Psoas muscle (tissue), 7 donors: ENCODE measurements at regions not wholly inside any gene's neighbourhood (a gene's known extent, or its start where the extent isn't known, plus 50 kb on each side); places are given as distances from the start of the nearest gene placed in this dataset.

Experiments
- ATAC-seq, 4 donors: fragments of 200-7000 bp; cut with Tn5 transposase; one replicate each; pipeline ENCODE4 v1.9.1; 2020; ENCODE audit warnings: moderate library complexity in 3 of 4, mild to moderate bottlenecking in 2 of 4
- DNase-seq, 2 donors: peaks; one replicate each; pipeline ENCODE4 v3.0.0-alpha.2; 2020
- H3K27ac ChIP-seq: fragments of 200-600 bp; one replicate; pipeline ENCODE4 v1.8.0; 2022
- H3K27me3 ChIP-seq, 3 donors: fragments of 200-600 bp in 1 of 3; one replicate each; pipeline versions ENCODE4 v1.6.1 to v1.8.0; 2013 to 2022; ENCODE audit warnings: low read length in 2 of 3, mild to moderate bottlenecking in 2 of 3, moderate library complexity in 1 of 3; ENCODE audit not compliant: insufficient read depth in 3 of 3
- H3K36me3 ChIP-seq, 2 donors: fragments of 200-600 bp in 1 of 2; one replicate each; pipeline versions ENCODE4 v1.6.1 to v1.8.0; 2013 to 2022; ENCODE audit warnings: low read depth in 1 of 2, mild to moderate bottlenecking in 1 of 2, moderate library complexity in 1 of 2; ENCODE audit not compliant: insufficient read depth in 1 of 2
- H3K4me1 ChIP-seq: fragments of 200-600 bp; one replicate; pipeline ENCODE4 v1.8.0; 2022
- H3K4me3 ChIP-seq: fragments of 200-600 bp; one replicate; pipeline ENCODE4 v1.8.0; 2022; ENCODE audit warnings: mild to moderate bottlenecking
- H3K9me3 ChIP-seq: fragments of 200-600 bp; one replicate; pipeline ENCODE4 v1.8.0; 2022
- CTCF ChIP-seq: fragments of 200-600 bp; IDR thresholded peaks from one replicate; pipeline ENCODE4 v1.8.0; 2022; ENCODE audit warnings: antibody characterized with exemption
- WGBS, 3 donors: extraction: QIAGEN DNeasy Blood & Tissue Kit; methylation state at CpG; one replicate each; pipeline versions ENCODE4 v1.1.6 to v1.1.7; 2013; 5-methylcytosine and 5-hydroxymethylcytosine counted together
- intact Hi-C, 2 donors: fragments of 100-400 bp; cut with DNase I; formaldehyde crosslinking; loops; one replicate each; pipeline versions ENCODE4 v1.11.0 to v1.14.2; 2022
- donor health status: healthy with polysubstance abuse.
- donor health status: DM: no; HTN: no; CAD: no; lungs with moderate emphysema.
- donor health status: Bipolar disorder and iron deficiency.
- donor health status: healthy.
- donor health status: DM: yes; HTN: yes; CAD: no.
- donor health status: DM: no; HTN: no; CAD: no.
- donor health status: DM: yes; HTN: yes; CAD: no.

- TF ChIP-seq CTCF = no peak
- no peaks in the 10 kb centered on the region for H3K36me3 ChIP-seq
- peaks cover 2% of the 10 kb centered on the region for H3K4me1 ChIP-seq
- H3K27ac ChIP-seq = no peak overlapping the region
- no peak overlapping the region for H3K4me3 ChIP-seq
- ATAC-seq (no peak), DNase-seq (no peak)
- H3K9me3 ChIP-seq = no peaks in the 10 kb centered on the region
- H3K27me3 ChIP-seq = no peaks in the 10 kb centered on the region
- intact Hi-C loops = no loop called here
- WGBS, 3 donors = 64 to 69% (median 67%) methylated on average over 5 of the region's 5 CpGs
Measured at GRCh38 chr18:11505993-11506392, 103.4 kb upstream of the SLC35G4 start.

GRCh38 chr18:11504962-11505361 lies 104.4 kb upstream of the SLC35G4 start:
- H3K4me3 ChIP-seq = no peak overlapping the region
- H3K27me3 ChIP-seq = no peaks in the 10 kb centered on the region
- intact Hi-C loops = no loop called here
- no peaks in the 10 kb centered on the region for H3K36me3 ChIP-seq
- no peaks in the 10 kb centered on the region for H3K9me3 ChIP-seq
- H3K27ac ChIP-seq = no peak overlapping the region
- TF ChIP-seq CTCF = no peak
- no peak for ATAC-seq
- peaks cover 10% of the 10 kb centered on the region for H3K4me1 ChIP-seq
- DNase-seq = no peak
- 72 to 75% (median 73%) methylated on average over 6 of the region's 6 CpGs for WGBS, 3 donors

GRCh38 chr18:11502368-11502767 lies 107.0 kb upstream of the SLC35G4 start:
- Histone ChIP-seq H3K27me3 (peaks cover 0 to 2% (median 0%) of the 10 kb centered on the region in 3 donors), H3K27ac (no peak overlapping the region), H3K4me1 (peaks cover 10% of the 10 kb centered on the region), H3K36me3 (no peaks in the 10 kb centered on the region), H3K9me3 (no peaks in the 10 kb centered on the region), H3K4me3 (no peak overlapping the region)
- DNase-seq = no peak
- TF ChIP-seq CTCF = no peak
- no peak for ATAC-seq
- 43 to 72% (median 48%) methylated on average over 1 of the region's 1 CpG for WGBS, 3 donors
- intact Hi-C loops = no loop called here

- Histone ChIP-seq H3K4me1 (peaks cover 10% of the 10 kb centered on the region), H3K36me3 (no peaks in the 10 kb centered on the region), H3K27ac (no peak overlapping the region), H3K27me3 (peaks cover 0 to 2% (median 0%) of the 10 kb centered on the region in 3 donors), H3K9me3 (no peaks in the 10 kb centered on the region), H3K4me3 (no peak overlapping the region)
- TF ChIP-seq CTCF = no peak
- 80 to 84% (median 83%) methylated on average over 4 of the region's 4 CpGs for WGBS, 3 donors
- ATAC-seq = peak in 1 of 4 donors; percentile 36
- no peak for DNase-seq
- intact Hi-C loops = no loop called here
Measured at GRCh38 chr18:11501352-11501751, 108.0 kb upstream of the SLC35G4 start.
